ENCODE measurements at regions not wholly inside any gene's neighbourhood (a gene's known extent, or its start where the extent isn't known, plus 50 kb on each side); places are given as distances from the start of the nearest gene placed in this dataset.
"Not testable (repeated sequence)": the region's sequence is repeated elsewhere in the genome, so short reads cannot be mapped to it uniquely, and the experiment has no call there.

- no peaks in the 10 kb centered on the region for H3K36me3 ChIP-seq (ENCODE audit: insufficient read depth, low read length)
- no peak overlapping the region for H3K9ac ChIP-seq (ENCODE audit: low read depth, low read length)
- no peaks in the 10 kb centered on the region for H3K4me1 ChIP-seq (ENCODE audit: control insufficient read depth, insufficient read depth, low read length)
- no peaks in the 10 kb centered on the region for H3K27me3 ChIP-seq (ENCODE audit: control insufficient read depth, insufficient read depth, low read length)
- no peak overlapping the region for H3K4me2 ChIP-seq (ENCODE audit: low read length)
- H3K4me3 ChIP-seq (ENCODE audit: low read length) = no peak overlapping the region
- no peaks in the 10 kb centered on the region for H3K9me3 ChIP-seq (replicated peaks; ENCODE audit: low read length)
Measured at GRCh38 chr1:73854527-73854926, 343.4 kb downstream of the LRRIQ3 start.

GRCh38 chr1:73842436-73842835, 355.5 kb downstream of the LRRIQ3 start:
- no peak overlapping the region for H3K4me3 ChIP-seq (ENCODE audit: low read length)
- H3K9ac ChIP-seq (ENCODE audit: low read depth, low read length) = no peak overlapping the region
- H3K4me2 ChIP-seq (ENCODE audit: low read length) = no peak overlapping the region
- no peaks in the 10 kb centered on the region for H3K4me1 ChIP-seq (ENCODE audit: control insufficient read depth, insufficient read depth, low read length)
- H3K9me3 ChIP-seq (replicated peaks; ENCODE audit: low read length) = no peaks in the 10 kb centered on the region
- no peaks in the 10 kb centered on the region for H3K27me3 ChIP-seq (ENCODE audit: control insufficient read depth, insufficient read depth, low read length)
- no peaks in the 10 kb centered on the region for H3K36me3 ChIP-seq (ENCODE audit: insufficient read depth, low read length)

GRCh38 chr1:73839922-73840321, 358.1 kb downstream of the LRRIQ3 start:
- H3K36me3 ChIP-seq (ENCODE audit: insufficient read depth, low read length) = no peaks in the 10 kb centered on the region
- H3K4me3 ChIP-seq (ENCODE audit: low read length) = no peak overlapping the region
- no peaks in the 10 kb centered on the region for H3K4me1 ChIP-seq (ENCODE audit: control insufficient read depth, insufficient read depth, low read length)
- H3K9me3 ChIP-seq (replicated peaks; ENCODE audit: low read length) = no peaks in the 10 kb centered on the region
- H3K4me2 ChIP-seq (ENCODE audit: low read length) = no peak overlapping the region
- no peak overlapping the region for H3K9ac ChIP-seq (ENCODE audit: low read depth, low read length)
- H3K27me3 ChIP-seq (ENCODE audit: control insufficient read depth, insufficient read depth, low read length) = no peaks in the 10 kb centered on the region

- Histone ChIP-seq H3K4me1 (ENCODE audit: control insufficient read depth, insufficient read depth, low read length) (no peaks in the 10 kb centered on the region), H3K4me3 (ENCODE audit: low read length) (no peak overlapping the region)
Measured at GRCh38 chr1:73832276-73833181, 365.4 kb downstream of the LRRIQ3 start.

GRCh38 chr1:73827283-73827682, 370.7 kb downstream of the LRRIQ3 start:
- H3K4me2 ChIP-seq (ENCODE audit: low read length); H3K36me3 ChIP-seq (ENCODE audit: insufficient read depth, low read length); H3K9me3 ChIP-seq (replicated peaks; ENCODE audit: low read length); H3K4me1 ChIP-seq (ENCODE audit: control insufficient read depth, insufficient read depth, low read length); H3K4me3 ChIP-seq (ENCODE audit: low read length); H3K9ac ChIP-seq (ENCODE audit: low read depth, low read length); H3K27me3 ChIP-seq (ENCODE audit: control insufficient read depth, insufficient read depth, low read length): not testable (repeated sequence)

More at GRCh38 chr1:73832276-73833181, 365.4 kb downstream of the LRRIQ3 start:
- Histone ChIP-seq H3K27me3 (ENCODE audit: control insufficient read depth, insufficient read depth, low read length) (no peaks in the 10 kb centered on the region), H3K4me2 (ENCODE audit: low read length) (no peak overlapping the region), H3K9me3 (replicated peaks; ENCODE audit: low read length) (no peaks in the 10 kb centered on the region), H3K36me3 (ENCODE audit: insufficient read depth, low read length) (no peaks in the 10 kb centered on the region), H3K9ac (ENCODE audit: low read depth, low read length) (no peak overlapping the region)

- no peak overlapping the region for H3K9ac ChIP-seq (ENCODE audit: low read depth, low read length)
- H3K27me3 ChIP-seq (ENCODE audit: control insufficient read depth, insufficient read depth, low read length) = no peaks in the 10 kb centered on the region
- H3K36me3 ChIP-seq (ENCODE audit: insufficient read depth, low read length) = no peaks in the 10 kb centered on the region
- H3K9me3 ChIP-seq (replicated peaks; ENCODE audit: low read length) = no peaks in the 10 kb centered on the region
- H3K4me1 ChIP-seq (ENCODE audit: control insufficient read depth, insufficient read depth, low read length) = no peaks in the 10 kb centered on the region
- no peak overlapping the region for H3K4me3 ChIP-seq (ENCODE audit: low read length)
- no peak overlapping the region for H3K4me2 ChIP-seq (ENCODE audit: low read length)
Measured at GRCh38 chr1:73824065-73824464, 373.9 kb downstream of the LRRIQ3 start.

GRCh38 chr1:73821520-73821919, 376.5 kb downstream of the LRRIQ3 start:
- Histone ChIP-seq H3K4me2 (ENCODE audit: low read length) (no peak overlapping the region), H3K27me3 (ENCODE audit: control insufficient read depth, insufficient read depth, low read length) (no peaks in the 10 kb centered on the region), H3K4me1 (ENCODE audit: control insufficient read depth, insufficient read depth, low read length) (no peaks in the 10 kb centered on the region), H3K9me3 (replicated peaks; ENCODE audit: low read length) (no peaks in the 10 kb centered on the region), H3K9ac (ENCODE audit: low read depth, low read length) (no peak overlapping the region), H3K4me3 (ENCODE audit: low read length) (no peak overlapping the region), H3K36me3 (ENCODE audit: insufficient read depth, low read length) (no peaks in the 10 kb centered on the region)

- Histone ChIP-seq H3K4me3 (ENCODE audit: low read length) (no peak overlapping the region), H3K27me3 (ENCODE audit: control insufficient read depth, insufficient read depth, low read length) (no peaks in the 10 kb centered on the region), H3K4me2 (ENCODE audit: low read length) (no peak overlapping the region), H3K9ac (ENCODE audit: low read depth, low read length) (no peak overlapping the region), H3K4me1 (ENCODE audit: control insufficient read depth, insufficient read depth, low read length) (no peaks in the 10 kb centered on the region), H3K36me3 (ENCODE audit: insufficient read depth, low read length) (no peaks in the 10 kb centered on the region), H3K9me3 (replicated peaks; ENCODE audit: low read length) (peaks cover 3% of the 10 kb centered on the region)
Measured at GRCh38 chr1:73820843-73821242, 377.1 kb downstream of the LRRIQ3 start.

GRCh38 chr1:73813716-73814115, 384.3 kb downstream of the LRRIQ3 start:
- Histone ChIP-seq H3K36me3 (ENCODE audit: insufficient read depth, low read length) (no peaks in the 10 kb centered on the region), H3K9ac (ENCODE audit: low read depth, low read length) (no peak overlapping the region), H3K27me3 (ENCODE audit: control insufficient read depth, insufficient read depth, low read length) (no peaks in the 10 kb centered on the region), H3K4me2 (ENCODE audit: low read length) (no peak overlapping the region), H3K9me3 (replicated peaks; ENCODE audit: low read length) (peaks cover 3% of the 10 kb centered on the region), H3K4me1 (ENCODE audit: control insufficient read depth, insufficient read depth, low read length) (no peaks in the 10 kb centered on the region), H3K4me3 (ENCODE audit: low read length) (no peak overlapping the region)

GRCh38 chr1:73813236-73813635, 384.7 kb downstream of the LRRIQ3 start:
- no peaks in the 10 kb centered on the region for H3K27me3 ChIP-seq (ENCODE audit: control insufficient read depth, insufficient read depth, low read length)
- H3K9me3 ChIP-seq (replicated peaks; ENCODE audit: low read length) = peaks cover 3% of the 10 kb centered on the region
- no peaks in the 10 kb centered on the region for H3K4me1 ChIP-seq (ENCODE audit: control insufficient read depth, insufficient read depth, low read length)
- H3K36me3 ChIP-seq (ENCODE audit: insufficient read depth, low read length) = no peaks in the 10 kb centered on the region
- H3K4me3 ChIP-seq (ENCODE audit: low read length) = no peak overlapping the region
- no peak overlapping the region for H3K9ac ChIP-seq (ENCODE audit: low read depth, low read length)
- H3K4me2 ChIP-seq (ENCODE audit: low read length) = no peak overlapping the region

GRCh38 chr1:73811798-73812197, 386.2 kb downstream of the LRRIQ3 start:
- no peak overlapping the region for H3K4me2 ChIP-seq (ENCODE audit: low read length)
- H3K4me3 ChIP-seq (ENCODE audit: low read length) = no peak overlapping the region
- no peak overlapping the region for H3K9ac ChIP-seq (ENCODE audit: low read depth, low read length)
- H3K36me3 ChIP-seq (ENCODE audit: insufficient read depth, low read length) = no peaks in the 10 kb centered on the region
- H3K4me1 ChIP-seq (ENCODE audit: control insufficient read depth, insufficient read depth, low read length) = no peaks in the 10 kb centered on the region
- H3K27me3 ChIP-seq (ENCODE audit: control insufficient read depth, insufficient read depth, low read length) = no peaks in the 10 kb centered on the region
- H3K9me3 ChIP-seq (replicated peaks; ENCODE audit: low read length) = peaks cover 3% of the 10 kb centered on the region

- Histone ChIP-seq H3K4me3 (ENCODE audit: low read length) (no peak overlapping the region), H3K4me1 (ENCODE audit: control insufficient read depth, insufficient read depth, low read length) (no peaks in the 10 kb centered on the region), H3K27me3 (ENCODE audit: control insufficient read depth, insufficient read depth, low read length) (no peaks in the 10 kb centered on the region), H3K36me3 (ENCODE audit: insufficient read depth, low read length) (no peaks in the 10 kb centered on the region), H3K9ac (ENCODE audit: low read depth, low read length) (no peak overlapping the region), H3K9me3 (replicated peaks; ENCODE audit: low read length) (no peaks in the 10 kb centered on the region), H3K4me2 (ENCODE audit: low read length) (no peak overlapping the region)
Measured at GRCh38 chr1:73804935-73805334, 393.0 kb downstream of the LRRIQ3 start.
